ENCODE measurements at regions not wholly inside any gene's neighbourhood (a gene's known extent, or its start where the extent isn't known, plus 50 kb on each side); places are given as distances from the start of the nearest gene placed in this dataset.

DNA sequence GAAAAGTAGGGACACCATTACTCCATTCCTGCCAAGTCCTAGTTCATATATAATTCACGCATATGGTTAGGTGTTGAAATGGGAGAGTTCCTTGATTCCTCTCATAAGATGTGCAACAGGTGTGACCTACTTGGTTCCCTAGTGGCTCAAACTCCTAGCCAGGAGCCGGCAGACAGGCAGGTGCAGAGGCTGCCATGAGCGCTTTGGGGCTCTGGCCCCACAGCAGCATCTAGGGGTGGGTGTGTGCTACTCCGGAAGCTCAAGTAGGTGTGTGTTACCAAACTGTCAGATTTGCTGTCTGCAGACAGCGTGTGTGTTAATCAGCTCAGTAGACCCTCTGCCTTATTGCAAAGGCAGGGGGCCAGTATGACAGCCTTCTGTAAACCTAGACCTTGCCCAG lies 1652.4 kb upstream of the ACO1 start:
- no peak overlapping the region for H3K27ac ChIP-seq
- DNase-seq: no peak
- H3K4me1 ChIP-seq: no peaks in the 10 kb centered on the region
- intact Hi-C loops (cut with DNase I; ENCODE audit: low total_unique reads): no loop called here
- no peaks in the 10 kb centered on the region for H3K36me3 ChIP-seq (ENCODE audit: low read depth, missing control alignments)
- TF ChIP-seq, protein P1, sequence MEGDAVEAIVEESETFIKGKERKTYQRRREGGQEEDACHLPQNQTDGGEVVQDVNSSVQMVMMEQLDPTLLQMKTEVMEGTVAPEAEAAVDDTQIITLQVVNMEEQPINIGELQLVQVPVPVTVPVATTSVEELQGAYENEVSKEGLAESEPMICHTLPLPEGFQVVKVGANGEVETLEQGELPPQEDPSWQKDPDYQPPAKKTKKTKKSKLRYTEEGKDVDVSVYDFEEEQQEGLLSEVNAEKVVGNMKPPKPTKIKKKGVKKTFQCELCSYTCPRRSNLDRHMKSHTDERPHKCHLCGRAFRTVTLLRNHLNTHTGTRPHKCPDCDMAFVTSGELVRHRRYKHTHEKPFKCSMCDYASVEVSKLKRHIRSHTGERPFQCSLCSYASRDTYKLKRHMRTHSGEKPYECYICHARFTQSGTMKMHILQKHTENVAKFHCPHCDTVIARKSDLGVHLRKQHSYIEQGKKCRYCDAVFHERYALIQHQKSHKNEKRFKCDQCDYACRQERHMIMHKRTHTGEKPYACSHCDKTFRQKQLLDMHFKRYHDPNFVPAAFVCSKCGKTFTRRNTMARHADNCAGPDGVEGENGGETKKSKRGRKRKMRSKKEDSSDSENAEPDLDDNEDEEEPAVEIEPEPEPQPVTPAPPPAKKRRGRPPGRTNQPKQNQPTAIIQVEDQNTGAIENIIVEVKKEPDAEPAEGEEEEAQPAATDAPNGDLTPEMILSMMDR (IDR thresholded peaks at IDR 0.05): no peak
- no peak for TF ChIP-seq POLR2A (IDR thresholded peaks at IDR 0.05)
- H3K9me3 ChIP-seq: no peaks in the 10 kb centered on the region
- H3K27me3 ChIP-seq: no peaks in the 10 kb centered on the region
- WGBS, 2 donors: 66 to 80% methylated on average over 4 to 5 of the region's 5 CpGs
- no peak overlapping the region for H3K4me3 ChIP-seq

DNA sequence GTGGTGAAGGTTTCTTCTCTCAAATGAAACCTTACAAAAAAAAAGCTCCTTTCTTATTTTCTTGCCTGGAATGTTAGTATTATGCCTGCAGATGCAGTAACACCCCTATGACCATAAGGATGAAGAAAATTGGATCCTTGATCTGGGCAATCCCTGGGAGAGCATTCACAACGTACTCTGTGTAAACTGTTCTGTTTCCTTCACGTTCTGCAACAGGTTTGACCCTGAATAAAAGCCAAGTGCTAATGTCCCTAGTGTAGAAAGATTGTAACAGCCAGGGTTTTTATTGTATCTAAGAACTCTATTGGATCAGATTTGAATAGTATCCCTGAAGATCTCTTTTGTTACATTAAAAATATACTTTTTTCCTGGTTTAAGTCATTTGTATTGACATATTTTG lies 1639.6 kb upstream of the ACO1 start:
- no peaks in the 10 kb centered on the region for H3K27me3 ChIP-seq
- no peak for TF ChIP-seq POLR2A (IDR thresholded peaks at IDR 0.05)
- TF ChIP-seq, protein P1 (IDR thresholded peaks at IDR 0.05): no peak
- no peaks in the 10 kb centered on the region for H3K36me3 ChIP-seq (ENCODE audit: low read depth, missing control alignments)
- H3K4me3 ChIP-seq: no peak overlapping the region
- no peaks in the 10 kb centered on the region for H3K9me3 ChIP-seq
- H3K27ac ChIP-seq: no peak overlapping the region
- WGBS, 2 donors: 30 to 46% methylated on average over 2 of the region's 2 CpGs
- no peak for DNase-seq
- no peaks in the 10 kb centered on the region for H3K4me1 ChIP-seq
- intact Hi-C loops (cut with DNase I; ENCODE audit: low total_unique reads): no loop called here

DNA sequence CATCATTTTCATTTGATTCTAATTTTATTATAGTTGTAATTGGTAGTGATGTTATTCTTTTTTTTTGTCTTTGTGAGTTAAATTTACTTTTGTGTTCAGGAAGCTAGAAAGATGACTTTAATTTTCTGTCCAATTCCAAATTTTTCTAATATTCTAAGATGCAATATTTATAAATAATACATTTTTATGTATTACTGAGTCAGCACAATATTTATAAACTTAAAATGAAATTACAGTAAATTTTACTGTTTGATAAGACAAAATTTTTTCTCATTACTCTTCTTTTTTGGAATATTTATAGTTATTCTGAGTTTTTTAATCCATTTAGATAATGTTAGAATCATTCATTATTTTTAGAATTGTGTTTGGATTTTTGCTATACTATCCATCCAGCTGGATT lies 1637.9 kb upstream of the ACO1 start:
- no peaks in the 10 kb centered on the region for H3K4me1 ChIP-seq
- TF ChIP-seq, protein P1 (IDR thresholded peaks at IDR 0.05): no peak
- no peak for TF ChIP-seq POLR2A (IDR thresholded peaks at IDR 0.05)
- intact Hi-C loops (cut with DNase I; ENCODE audit: low total_unique reads): no loop called here
- no peak overlapping the region for H3K27ac ChIP-seq
- no peaks in the 10 kb centered on the region for H3K36me3 ChIP-seq (ENCODE audit: low read depth, missing control alignments)
- H3K27me3 ChIP-seq: no peaks in the 10 kb centered on the region
- no peak overlapping the region for H3K4me3 ChIP-seq
- H3K9me3 ChIP-seq: no peaks in the 10 kb centered on the region
- DNase-seq: no peak

DNA sequence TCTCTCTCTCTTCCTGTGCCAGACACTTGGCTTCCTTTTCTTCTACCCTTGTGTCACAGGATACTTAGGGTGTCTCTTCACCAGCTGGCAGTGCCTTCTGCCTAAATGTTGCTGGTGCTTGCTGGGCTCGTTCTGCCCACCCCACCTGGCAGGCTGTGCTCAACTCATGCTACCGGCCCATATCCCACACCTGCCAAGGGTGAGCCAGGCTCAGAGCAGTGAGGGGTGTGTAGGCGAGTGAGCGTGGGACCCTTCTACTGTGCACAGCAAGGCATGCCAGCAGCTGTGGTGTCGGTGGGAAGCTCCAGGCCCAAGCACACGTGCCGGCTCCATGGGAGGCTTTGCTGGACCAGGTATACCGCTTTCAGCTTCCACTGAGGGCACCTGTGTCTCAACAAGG lies 1626.7 kb upstream of the ACO1 start:
- intact Hi-C loops (cut with DNase I; ENCODE audit: low total_unique reads): no loop called here
- H3K4me1 ChIP-seq: no peaks in the 10 kb centered on the region
- H3K9me3 ChIP-seq: no peaks in the 10 kb centered on the region
- H3K36me3 ChIP-seq (ENCODE audit: low read depth, missing control alignments): no peaks in the 10 kb centered on the region
- TF ChIP-seq POLR2A (IDR thresholded peaks at IDR 0.05): no peak
- TF ChIP-seq, protein P1 (IDR thresholded peaks at IDR 0.05): no peak
- 78 to 83% methylated on average over 1 to 8 of the region's 8 CpGs for WGBS, 2 donors
- H3K4me3 ChIP-seq: no peak overlapping the region
- DNase-seq: no peak
- H3K27ac ChIP-seq: no peak overlapping the region
- H3K27me3 ChIP-seq: no peaks in the 10 kb centered on the region

DNA sequence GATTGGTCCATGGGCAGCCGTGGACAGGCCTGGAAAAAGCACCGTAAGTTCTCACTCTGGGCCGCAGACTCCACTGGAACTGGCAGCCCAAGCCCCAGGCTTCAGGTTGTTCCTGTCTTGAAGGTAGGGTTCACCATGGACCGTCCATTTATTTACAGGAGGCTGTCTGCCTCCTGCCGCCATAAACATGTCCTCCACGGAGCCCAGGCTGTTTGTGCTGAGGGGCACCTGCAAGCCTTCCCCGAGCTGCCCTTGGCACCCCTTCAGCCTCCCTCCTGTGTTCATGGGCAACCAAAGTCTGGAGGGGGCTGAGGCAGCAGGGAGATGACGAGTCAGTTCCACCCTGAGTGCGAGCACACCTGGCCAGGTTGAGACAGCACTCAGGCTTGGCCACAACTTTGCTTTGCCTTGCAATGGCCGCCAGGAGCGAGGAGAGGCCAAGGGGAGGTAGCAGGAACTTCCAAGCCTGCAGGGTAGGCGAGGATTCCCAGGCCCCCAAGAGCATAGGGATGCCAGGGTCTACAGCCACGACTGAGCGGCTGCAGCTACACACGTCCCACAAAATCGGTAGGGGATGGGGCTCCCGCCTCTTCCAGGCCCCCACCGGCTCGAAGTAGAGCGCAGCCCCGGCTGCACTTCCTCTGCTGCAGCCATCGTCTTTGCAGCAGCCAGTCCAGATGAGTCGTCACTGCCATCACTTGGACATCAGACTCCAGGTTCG lies 1625.6 kb upstream of the ACO1 start:
- Histone ChIP-seq H3K4me1 (no peaks in the 10 kb centered on the region), H3K4me3 (peak overlapping the region in 1 of 2 donors; percentile 17), H3K36me3 (ENCODE audit: low read depth, missing control alignments) (no peaks in the 10 kb centered on the region), H3K27ac (no peak overlapping the region), H3K27me3 (no peaks in the 10 kb centered on the region), H3K9me3 (no peaks in the 10 kb centered on the region)
- WGBS, 2 donors: 72 to 74% methylated on average over 18 to 24 of the region's 24 CpGs
- TF ChIP-seq, protein P1 (IDR thresholded peaks at IDR 0.05): no peak
- TF ChIP-seq POLR2A (IDR thresholded peaks at IDR 0.05): no peak
- no peak for DNase-seq
- intact Hi-C loops (cut with DNase I; ENCODE audit: low total_unique reads): no loop called here

Data from testis (tissue), 2 donors.